Mesodermal cell (in vitro differentiated cells): ENCODE measurements at regions not wholly inside any gene's neighbourhood (a gene's known extent, or its start where the extent isn't known, plus 50 kb on each side); places are given as distances from the start of the nearest gene placed in this dataset.
"Not testable (repeated sequence)": the region's sequence is repeated elsewhere in the genome, so short reads cannot be mapped to it uniquely, and the experiment has no call there.

Experiments used
- H3K27ac ChIP-seq: 2 replicates; pipeline ENCODE4 v1.7.0; 2013; ENCODE audit warnings: mild to moderate bottlenecking, low read depth, low read length, moderate library complexity; ENCODE audit not compliant: severe bottlenecking
- H3K36me3 ChIP-seq: 2 replicates; pipeline ENCODE4 v1.7.1; 2013; ENCODE audit warnings: mild to moderate bottlenecking, low read length, moderate library complexity; ENCODE audit not compliant: control insufficient read depth, insufficient read depth
- H3K4me1 ChIP-seq: one replicate; pipeline ENCODE4 v1.7.1; 2013; ENCODE audit warnings: mild to moderate bottlenecking, low read length; ENCODE audit not compliant: insufficient read depth, control insufficient read depth, poor library complexity, severe bottlenecking
- H3K4me3 ChIP-seq: 2 replicates; pipeline ENCODE4 v1.7.0; 2013; ENCODE audit warnings: low read length, control low read depth, mild to moderate bottlenecking; ENCODE audit not compliant: insufficient read depth, poor library complexity, severe bottlenecking; ENCODE audit errors: extremely low read depth
- H3K9me3 ChIP-seq: 2 replicates; pipeline ENCODE4 v1.7.1; 2013; ENCODE audit warnings: mild to moderate bottlenecking, low read length, moderate library complexity; ENCODE audit not compliant: control insufficient read depth
- WGBS, 2 experiments: methylation state at CpG; one replicate each; pipeline ENCODE4 v1.1.5; 2013; ENCODE audit warnings: missing lambda C conversion rate in 2 of 2; ENCODE audit not compliant: insufficient coverage in 2 of 2; 5-methylcytosine and 5-hydroxymethylcytosine counted together

DNA sequence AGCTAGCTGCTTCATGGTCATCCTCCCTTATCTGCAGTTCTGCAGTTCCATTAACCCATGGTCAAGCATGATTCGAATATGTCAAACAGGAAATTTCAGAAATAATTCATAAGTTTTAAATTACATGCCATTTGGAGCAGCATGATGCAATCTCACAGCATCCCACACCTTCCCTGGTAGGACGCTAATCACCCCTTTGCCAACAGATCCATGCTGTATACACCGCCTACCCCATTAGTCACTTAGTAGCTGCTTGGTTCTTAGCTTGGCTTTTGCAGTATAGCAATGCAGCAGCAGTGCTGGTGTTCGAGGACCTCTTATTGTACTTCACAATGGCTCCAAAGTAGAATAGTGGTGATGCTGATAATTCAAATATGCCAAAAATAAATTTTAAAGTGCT, 739.7 kb upstream of the CDH9 start:
- 88 to 89% methylated on average over 1 to 3 of the region's 4 CpGs for WGBS, 2 experiments

DNA sequence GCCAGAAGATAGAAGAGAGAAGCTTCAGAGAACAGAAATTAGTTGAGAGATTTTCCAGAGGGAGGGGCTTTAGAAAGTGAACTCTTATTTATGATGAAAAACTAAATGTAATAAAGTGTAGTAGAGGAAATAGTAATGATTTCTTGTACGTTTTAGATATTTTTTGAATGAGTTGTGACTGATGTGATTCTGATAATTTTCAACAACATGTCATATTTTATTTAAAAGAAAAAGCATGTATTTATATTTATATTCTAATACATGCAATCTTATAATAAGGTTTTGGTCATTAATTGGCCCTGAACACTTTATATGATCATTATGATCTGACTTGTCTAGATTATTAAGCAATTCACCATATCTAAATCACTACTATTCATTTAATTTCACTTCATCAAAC, 735.2 kb upstream of the CDH9 start:
- no CpG with 5 or more reads among the region's 1 CpG for WGBS, 2 experiments
- no peaks in the 10 kb centered on the region for H3K36me3 ChIP-seq

More for the DNA sequence above, 739.7 kb upstream of the CDH9 start:
- no peak overlapping the region for H3K27ac ChIP-seq
- H3K36me3 ChIP-seq, result no peaks in the 10 kb centered on the region
- H3K9me3 ChIP-seq, result no peaks in the 10 kb centered on the region
- H3K4me1 ChIP-seq, result no peaks in the 10 kb centered on the region
- no peak overlapping the region for H3K4me3 ChIP-seq

GRCh38 chr5:27773166-27773565, 734.8 kb upstream of the CDH9 start:
- no peaks in the 10 kb centered on the region for H3K9me3 ChIP-seq
- H3K4me1 ChIP-seq, result no peaks in the 10 kb centered on the region
- no peak overlapping the region for H3K4me3 ChIP-seq
- H3K36me3 ChIP-seq, result no peaks in the 10 kb centered on the region
- no peak overlapping the region for H3K27ac ChIP-seq
- no CpG with 5 or more reads among the region's 3 CpGs for WGBS, 2 experiments

More for the DNA sequence above, 735.2 kb upstream of the CDH9 start:
- H3K27ac ChIP-seq, result no peak overlapping the region
- no peaks in the 10 kb centered on the region for H3K4me1 ChIP-seq
- no peak overlapping the region for H3K4me3 ChIP-seq
- no peaks in the 10 kb centered on the region for H3K9me3 ChIP-seq

DNA sequence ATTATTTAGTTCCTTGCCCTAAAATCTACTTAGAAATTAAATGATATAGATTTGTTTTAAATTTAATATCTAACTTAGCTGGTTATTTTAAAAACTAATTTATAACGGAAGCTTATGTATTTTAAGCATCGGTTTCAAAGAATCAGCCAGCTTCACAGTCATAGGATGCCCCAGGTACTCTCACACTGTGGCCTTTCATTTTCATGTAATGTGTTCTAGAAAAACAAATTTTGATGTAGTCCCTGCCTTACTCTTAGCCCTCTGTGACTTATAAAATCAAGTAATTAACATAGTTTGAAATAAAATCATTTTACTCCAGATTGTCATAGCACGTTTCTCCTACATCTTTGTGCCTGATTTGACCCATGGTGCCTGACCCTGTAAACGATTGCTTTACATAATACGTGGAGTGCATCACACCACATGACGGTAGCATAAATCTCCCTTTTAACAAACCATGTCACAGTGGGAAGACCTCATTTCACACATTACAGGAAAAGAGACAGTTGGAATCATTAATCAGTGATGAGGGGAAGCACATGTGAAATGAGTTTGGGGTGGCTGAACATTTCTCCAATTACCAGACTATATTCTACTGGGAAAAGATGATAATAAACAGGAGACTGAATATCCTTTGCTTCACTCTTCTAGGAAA, 731.5 kb upstream of the CDH9 start:
- Histone ChIP-seq H3K9me3 (no peaks in the 10 kb centered on the region), H3K27ac (no peak overlapping the region)
- WGBS, 2 experiments, result 73 to 92% methylated on average over 2 to 3 of the region's 6 CpGs

DNA sequence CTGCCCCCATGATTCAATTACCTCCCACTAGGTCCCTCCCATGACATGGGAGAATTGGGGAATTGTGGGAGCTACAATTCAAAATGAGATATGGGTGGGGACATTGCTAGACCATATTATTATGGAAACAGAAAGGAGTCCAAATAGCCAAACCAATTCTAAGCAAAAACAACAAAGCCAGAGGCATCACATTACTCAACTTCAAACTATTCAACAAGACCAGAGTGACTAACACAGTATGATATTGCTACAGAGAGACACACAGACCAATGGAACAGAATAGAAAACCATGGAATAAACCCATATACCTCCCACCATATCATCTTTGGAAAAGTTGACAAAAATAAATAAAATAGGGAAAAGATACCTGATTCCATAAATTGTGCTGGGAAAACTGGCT, 710.5 kb upstream of the CDH9 start:
- Histone ChIP-seq H3K36me3 (no peaks in the 10 kb centered on the region), H3K4me3 (no peak overlapping the region), H3K9me3 (no peaks in the 10 kb centered on the region), H3K4me1 (no peaks in the 10 kb centered on the region), H3K27ac (no peak overlapping the region)

More for the DNA sequence above, 731.5 kb upstream of the CDH9 start:
- no peaks in the 10 kb centered on the region for H3K36me3 ChIP-seq
- H3K4me3 ChIP-seq, result no peak overlapping the region
- no peaks in the 10 kb centered on the region for H3K4me1 ChIP-seq

GRCh38 chr5:27743383-27743979, 705.1 kb upstream of the CDH9 start:
- H3K27ac ChIP-seq, H3K4me1 ChIP-seq, H3K36me3 ChIP-seq, H3K4me3 ChIP-seq, H3K9me3 ChIP-seq: not testable (repeated sequence)
- 95 to 97% methylated on average over 15 to 30 of the region's 35 CpGs for WGBS, 2 experiments

GRCh38 chr5:27742805-27743204, 704.4 kb upstream of the CDH9 start:
- Histone ChIP-seq H3K9me3 (no peaks in the 10 kb centered on the region), H3K4me3 (no peak overlapping the region), H3K27ac (no peak overlapping the region), H3K4me1 (no peaks in the 10 kb centered on the region), H3K36me3 (no peaks in the 10 kb centered on the region)
- WGBS, 2 experiments, result 78 to 89% methylated on average over 3 to 6 of the region's 6 CpGs

DNA sequence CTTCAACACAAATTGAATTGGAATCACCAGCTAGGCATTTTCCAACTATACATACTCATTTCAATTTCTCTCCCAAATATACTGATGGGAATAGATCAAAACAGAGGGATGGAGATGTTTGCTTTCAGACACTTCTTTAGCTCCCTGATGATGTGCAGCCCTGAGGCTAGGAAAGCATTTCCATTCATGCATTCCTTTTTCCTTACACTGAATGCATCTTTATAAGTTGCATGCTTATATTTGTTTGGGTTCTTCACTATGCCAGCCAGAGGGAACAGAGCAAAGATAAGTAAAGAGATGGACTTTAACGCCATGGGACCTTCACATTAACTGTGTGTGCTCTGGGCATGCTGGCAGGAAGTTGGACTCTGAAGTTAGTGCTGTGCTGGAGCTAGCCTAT, 696.5 kb upstream of the CDH9 start:
- Histone ChIP-seq H3K27ac (no peak overlapping the region), H3K36me3 (no peaks in the 10 kb centered on the region), H3K9me3 (no peaks in the 10 kb centered on the region), H3K4me3 (no peak overlapping the region), H3K4me1 (peaks cover 4% of the 10 kb centered on the region)
- 86 to 89% methylated on average over 1 of the region's 1 CpG for WGBS, 2 experiments

GRCh38 chr5:27733237-27733636, 694.9 kb upstream of the CDH9 start:
- Histone ChIP-seq H3K4me3 (no peak overlapping the region), H3K36me3 (no peaks in the 10 kb centered on the region), H3K27ac (no peak overlapping the region), H3K4me1 (peaks cover 4% of the 10 kb centered on the region), H3K9me3 (no peaks in the 10 kb centered on the region)

GRCh38 chr5:27727254-27727653, 688.9 kb upstream of the CDH9 start:
- no peaks in the 10 kb centered on the region for H3K9me3 ChIP-seq
- H3K36me3 ChIP-seq, result no peaks in the 10 kb centered on the region
- no peak overlapping the region for H3K27ac ChIP-seq
- H3K4me1 ChIP-seq, result no peaks in the 10 kb centered on the region
- no peak overlapping the region for H3K4me3 ChIP-seq

GRCh38 chr5:27722337-27722736, 684.0 kb upstream of the CDH9 start:
- Histone ChIP-seq H3K4me1 (no peaks in the 10 kb centered on the region), H3K36me3 (no peaks in the 10 kb centered on the region), H3K9me3 (no peaks in the 10 kb centered on the region)

More at GRCh38 chr5:27722337-27722736, 684.0 kb upstream of the CDH9 start:
- Histone ChIP-seq H3K4me3 (no peak overlapping the region), H3K27ac (no peak overlapping the region)
